AG08395 (cell line): ENCODE measurements at regions not wholly inside any gene's neighbourhood (a gene's known extent, or its start where the extent isn't known, plus 50 kb on each side); places are given as distances from the start of the nearest gene placed in this dataset.

Experiments used
- DNase-seq: peaks from one replicate; pipeline ENCODE4 v3.0.0; 2012; ENCODE audit warnings: mixed read lengths, low spot score

GRCh38 chr5:124231802-124232201 is 514.6 kb downstream of the ZNF608 start:
- no peak for DNase-seq

- no peak for DNase-seq
These were observed 515.2 kb downstream of the ZNF608 start for GRCh38 chr5:124231230-124231629.

- DNase-seq = no peak
These were observed 516.0 kb downstream of the ZNF608 start for GRCh38 chr5:124230456-124230855.

GRCh38 chr5:124229352-124229751 is 517.1 kb downstream of the ZNF608 start:
- DNase-seq = no peak

- DNase-seq = no peak
These were observed 518.5 kb downstream of the ZNF608 start for GRCh38 chr5:124227914-124228313.

- no peak for DNase-seq
These were observed 526.0 kb downstream of the ZNF608 start for GRCh38 chr5:124220418-124220817.

- no peak for DNase-seq
These were observed 533.5 kb downstream of the ZNF608 start for GRCh38 chr5:124212934-124213333.

GRCh38 chr5:124210111-124210910 is 536.1 kb downstream of the ZNF608 start:
- DNase-seq = no peak

- no peak for DNase-seq
These were observed 539.3 kb downstream of the ZNF608 start for GRCh38 chr5:124207118-124207517.

GRCh38 chr5:124206540-124206939 is 539.9 kb downstream of the ZNF608 start:
- DNase-seq = no peak

GRCh38 chr5:124203303-124203702 is 543.1 kb downstream of the ZNF608 start:
- DNase-seq = no peak

- DNase-seq = no peak
These were observed 546.1 kb downstream of the ZNF608 start for GRCh38 chr5:124200381-124200780.

GRCh38 chr5:124199893-124200292 is 546.5 kb downstream of the ZNF608 start:
- no peak for DNase-seq

- DNase-seq = no peak
These were observed 551.0 kb downstream of the ZNF608 start for GRCh38 chr5:124195411-124195810.

GRCh38 chr5:124194282-124194681 is 552.2 kb downstream of the ZNF608 start:
- no peak for DNase-seq

GRCh38 chr5:124193371-124193789 is 553.1 kb downstream of the ZNF608 start:
- DNase-seq = peak; percentile 70

- DNase-seq = no peak
These were observed 553.7 kb downstream of the ZNF608 start for GRCh38 chr5:124192716-124193115.

- no peak for DNase-seq
These were observed 560.7 kb downstream of the ZNF608 start for GRCh38 chr5:124185716-124186115.

GRCh38 chr5:124182133-124182532 is 564.3 kb downstream of the ZNF608 start:
- DNase-seq = no peak

GRCh38 chr5:124180875-124181461 is 565.5 kb downstream of the ZNF608 start:
- DNase-seq = no peak

- DNase-seq = no peak
These were observed 566.1 kb downstream of the ZNF608 start for GRCh38 chr5:124180299-124180874.

- no peak for DNase-seq
These were observed 566.6 kb downstream of the ZNF608 start for GRCh38 chr5:124179819-124180218.

GRCh38 chr5:124178050-124178449 is 568.4 kb downstream of the ZNF608 start:
- DNase-seq = no peak
